Glutamatergic neuron (in vitro differentiated cells): ENCODE measurements at regions not wholly inside any gene's neighbourhood (a gene's known extent, or its start where the extent isn't known, plus 50 kb on each side); places are given as distances from the start of the nearest gene placed in this dataset.

ENCODE experiments used
- DNase-seq: peaks from one replicate; pipeline ENCODE4 v3.0.0; 2022
- H3K27ac Mint-ChIP-seq: one replicate; pipeline ENCODE4 v1.8.0; 2020; ENCODE audit warnings: mild to moderate bottlenecking, mixed read lengths, inconsistent platforms; ENCODE audit not compliant: unreplicated experiment
- H3K27me3 Mint-ChIP-seq: one replicate; pipeline ENCODE4 v1.8.0; 2020; ENCODE audit warnings: mild to moderate bottlenecking, moderate library complexity, mixed read lengths, inconsistent platforms; ENCODE audit not compliant: unreplicated experiment
- H3K36me3 Mint-ChIP-seq: one replicate; pipeline ENCODE4 v1.8.0; 2020; ENCODE audit warnings: mild to moderate bottlenecking, mixed read lengths, inconsistent platforms; ENCODE audit not compliant: unreplicated experiment
- H3K4me1 Mint-ChIP-seq: one replicate; pipeline ENCODE4 v1.8.0; 2020; ENCODE audit warnings: mild to moderate bottlenecking, low read depth, mixed read lengths, inconsistent platforms; ENCODE audit not compliant: unreplicated experiment
- H3K4me3 Mint-ChIP-seq: one replicate; pipeline ENCODE4 v1.8.0; 2020; ENCODE audit warnings: mild to moderate bottlenecking, mixed read lengths, inconsistent platforms; ENCODE audit not compliant: unreplicated experiment
- H3K9me3 Mint-ChIP-seq: one replicate; pipeline ENCODE4 v1.8.0; 2020; ENCODE audit warnings: mild to moderate bottlenecking, moderate library complexity, mixed read lengths, inconsistent platforms; ENCODE audit not compliant: unreplicated experiment
- CTCF ChIP-seq: fragments of 200-600 bp; sonication (generic); IDR thresholded peaks from one replicate; pipeline ENCODE4 v1.5.0; 2021; ENCODE audit not compliant: partially characterized antibody, unreplicated experiment

DNA sequence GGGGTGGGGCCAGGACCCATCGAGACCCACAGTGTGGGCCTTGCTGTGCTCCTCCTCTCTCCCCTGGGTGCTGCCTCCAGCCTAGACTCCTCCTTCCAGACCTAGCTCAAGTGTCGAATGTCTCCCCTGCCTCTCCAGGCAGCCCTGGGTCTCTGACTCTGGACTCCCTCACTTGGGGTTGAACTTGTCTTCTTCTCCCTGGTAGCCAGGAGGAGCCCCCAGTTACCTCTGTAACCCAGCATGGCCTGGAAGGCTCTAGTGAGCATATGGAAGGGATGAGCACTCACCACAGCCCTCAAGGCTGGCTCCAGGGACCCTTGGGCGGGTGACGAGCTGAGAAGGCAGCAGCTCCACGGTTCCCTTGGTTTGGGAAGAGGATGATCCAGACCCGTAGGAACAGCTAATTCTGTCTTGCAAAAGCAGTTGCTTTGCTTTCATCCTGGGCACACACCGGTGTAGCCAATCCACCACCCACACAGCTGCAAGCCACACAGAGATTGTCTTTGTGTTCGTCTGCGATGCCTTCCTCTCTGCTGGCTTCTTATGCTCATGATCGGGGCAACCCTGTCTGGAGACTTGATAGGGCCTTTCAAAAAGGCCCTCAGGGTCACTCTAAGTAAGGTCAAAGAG lies 52.3 kb upstream of the ANTXRL start:
- H3K4me1 Mint-ChIP-seq = no peaks in the 10 kb centered on the region
- no peaks in the 10 kb centered on the region for H3K27me3 Mint-ChIP-seq
- DNase-seq = no peak
- H3K36me3 Mint-ChIP-seq = no peaks in the 10 kb centered on the region
- H3K27ac Mint-ChIP-seq = peak overlapping the region; percentile 28
- no peak for TF ChIP-seq CTCF
- H3K9me3 Mint-ChIP-seq = peaks cover 5% of the 10 kb centered on the region
- no peak overlapping the region for H3K4me3 Mint-ChIP-seq

- no peak for DNase-seq
Measured at GRCh38 chr10:46235705-46236545, 50.9 kb upstream of the ANTXRL start.

GRCh38 chr10:46236546-46236887 lies 50.3 kb upstream of the ANTXRL start:
- H3K4me3 Mint-ChIP-seq = no peak overlapping the region
- peaks cover 6% of the 10 kb centered on the region for H3K9me3 Mint-ChIP-seq
- no peak overlapping the region for H3K27ac Mint-ChIP-seq
- H3K27me3 Mint-ChIP-seq = peaks cover 1% of the 10 kb centered on the region
- H3K4me1 Mint-ChIP-seq = no peaks in the 10 kb centered on the region
- DNase-seq = no peak
- no peaks in the 10 kb centered on the region for H3K36me3 Mint-ChIP-seq
- no peak for TF ChIP-seq CTCF

More at GRCh38 chr10:46235705-46236545, 50.9 kb upstream of the ANTXRL start:
- no peak overlapping the region for H3K4me3 Mint-ChIP-seq
- no peaks in the 10 kb centered on the region for H3K36me3 Mint-ChIP-seq
- no peak for TF ChIP-seq CTCF
- no peak overlapping the region for H3K27ac Mint-ChIP-seq
- H3K9me3 Mint-ChIP-seq = peaks cover 5% of the 10 kb centered on the region
- H3K4me1 Mint-ChIP-seq = no peaks in the 10 kb centered on the region
- H3K27me3 Mint-ChIP-seq = peaks cover under 1% of the 10 kb centered on the region

DNA sequence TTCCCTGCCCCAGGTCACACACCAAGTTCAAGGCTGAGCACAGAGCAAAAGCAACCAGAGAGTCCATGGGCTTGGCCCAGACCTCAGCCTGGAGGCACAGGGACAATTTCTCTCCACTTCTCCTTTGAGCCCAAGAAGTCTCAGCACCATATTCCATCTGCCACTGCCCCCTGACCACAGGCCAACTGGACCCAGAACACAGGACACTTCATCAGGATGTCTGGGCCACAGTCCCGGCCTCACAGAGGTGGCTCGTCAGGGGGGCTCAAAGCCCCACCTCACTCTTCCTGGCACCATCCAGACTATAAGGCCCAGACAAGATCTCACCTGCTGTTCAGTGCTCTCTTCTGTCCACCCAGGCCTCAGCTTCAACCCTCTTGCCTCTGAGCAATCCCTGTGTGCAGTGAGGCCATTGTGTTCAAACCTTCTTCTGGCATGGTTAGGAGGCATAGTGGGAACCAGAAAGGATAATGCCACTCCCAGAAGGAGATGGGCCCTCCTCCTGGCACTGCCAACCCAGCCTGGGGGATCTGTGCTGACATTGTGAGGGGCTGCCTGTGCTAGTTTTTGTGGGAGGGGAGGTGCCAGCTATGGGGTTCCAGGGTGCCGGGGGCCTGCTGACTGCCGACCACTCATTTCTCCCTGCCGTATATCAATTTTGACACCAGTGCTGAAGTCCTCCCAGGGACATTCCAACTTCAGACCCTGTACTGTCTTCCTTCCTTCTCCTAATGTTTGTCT lies 49.7 kb upstream of the ANTXRL start:
- peaks cover 7% of the 10 kb centered on the region for H3K9me3 Mint-ChIP-seq
- no peak overlapping the region for H3K4me3 Mint-ChIP-seq
- no peak for DNase-seq
- no peak overlapping the region for H3K27ac Mint-ChIP-seq
- no peaks in the 10 kb centered on the region for H3K4me1 Mint-ChIP-seq
- H3K36me3 Mint-ChIP-seq = peaks cover 2% of the 10 kb centered on the region
- no peak for TF ChIP-seq CTCF
- peaks cover 1% of the 10 kb centered on the region for H3K27me3 Mint-ChIP-seq
